CD4-positive, alpha-beta T cell treated with Interleukin-12 subunit alpha and Interleukin-12 subunit beta, for 1 hour (primary cell): ENCODE measurements at regions not wholly inside any gene's neighbourhood (a gene's known extent, or its start where the extent isn't known, plus 50 kb on each side); places are given as distances from the start of the nearest gene placed in this dataset.
"Not testable (repeated sequence)": the region's sequence is repeated elsewhere in the genome, so short reads cannot be mapped to it uniquely, and the experiment has no call there.

Experiments used
- DNase-seq: peaks from one replicate; pipeline ENCODE4 v3.0.0-alpha.2; 2020

- no peak for DNase-seq
Measured at GRCh38 chr19:30690935-30691818, 319.0 kb downstream of the ZNF536 start.

GRCh38 chr19:30690525-30690924 is 318.3 kb downstream of the ZNF536 start:
- DNase-seq = no peak

- no peak for DNase-seq
Measured at GRCh38 chr19:30689474-30689873, 317.3 kb downstream of the ZNF536 start.

GRCh38 chr19:30688696-30689095 is 316.5 kb downstream of the ZNF536 start:
- no peak for DNase-seq

GRCh38 chr19:30686826-30687566 is 314.8 kb downstream of the ZNF536 start:
- DNase-seq = no peak

- DNase-seq = no peak
Measured at GRCh38 chr19:30686176-30686820, 314.1 kb downstream of the ZNF536 start.

- no peak for DNase-seq
Measured at GRCh38 chr19:30685426-30686000, 313.3 kb downstream of the ZNF536 start.

- no peak for DNase-seq
Measured at GRCh38 chr19:30684613-30685012, 312.4 kb downstream of the ZNF536 start.

GRCh38 chr19:30682999-30683536 is 310.9 kb downstream of the ZNF536 start:
- DNase-seq = peak; percentile 44

GRCh38 chr19:30682146-30682998 is 310.2 kb downstream of the ZNF536 start:
- DNase-seq = no peak

GRCh38 chr19:30681162-30682100 is 309.2 kb downstream of the ZNF536 start:
- no peak for DNase-seq

- not testable (repeated sequence) for DNase-seq
Measured at GRCh38 chr19:30680399-30680798, 308.2 kb downstream of the ZNF536 start.

- DNase-seq = no peak
Measured at GRCh38 chr19:30679789-30680188, 307.6 kb downstream of the ZNF536 start.

- DNase-seq = no peak
Measured at GRCh38 chr19:30679153-30679702, 307.0 kb downstream of the ZNF536 start.

- no peak for DNase-seq
Measured at GRCh38 chr19:30678168-30678567, 306.0 kb downstream of the ZNF536 start.

- no peak for DNase-seq
Measured at GRCh38 chr19:30677702-30678101, 305.5 kb downstream of the ZNF536 start.

- DNase-seq = no peak
Measured at GRCh38 chr19:30676990-30677679, 305.0 kb downstream of the ZNF536 start.

GRCh38 chr19:30675086-30675485 is 302.9 kb downstream of the ZNF536 start:
- no peak for DNase-seq

- DNase-seq = no peak
Measured at GRCh38 chr19:30674656-30675055, 302.5 kb downstream of the ZNF536 start.

- DNase-seq = no peak
Measured at GRCh38 chr19:30673336-30673735, 301.2 kb downstream of the ZNF536 start.
